Vagina (tissue), 2 donors: ENCODE measurements at regions not wholly inside any gene's neighbourhood (a gene's known extent, or its start where the extent isn't known, plus 50 kb on each side); places are given as distances from the start of the nearest gene placed in this dataset.

Experiments used
- POLR2A ChIP-seq, 2 donors: fragments of 450-650 bp; IDR thresholded peaks; one replicate each; pipeline ENCODE4 v1.6.1; 2017; ENCODE audit warnings: antibody characterized with exemption in 2 of 2, mild to moderate bottlenecking in 2 of 2, moderate library complexity in 2 of 2
- POLR2AphosphoS5 ChIP-seq, 2 donors: sonication (generic); formaldehyde crosslinking; IDR thresholded peaks; one replicate each; pipeline ENCODE4 v1.9.0; 2017; ENCODE audit warnings: antibody characterized with exemption in 2 of 2, mild to moderate bottlenecking in 2 of 2, low read depth in 1 of 2; ENCODE audit not compliant: insufficient read depth in 1 of 2
- TF ChIP-seq, protein P1 (sequence below), 3 experiments: fragments of 450-650 bp in 2 of 3; fragments of 200-600 bp in 1 of 3; sonication (generic) in 1 of 3; IDR thresholded peaks; one replicate each; pipeline ENCODE4 v1.5.1; 2017 to 2019; ENCODE audit warnings: antibody characterized with exemption in 3 of 3, mild to moderate bottlenecking in 2 of 3, moderate library complexity in 2 of 3

DNA sequence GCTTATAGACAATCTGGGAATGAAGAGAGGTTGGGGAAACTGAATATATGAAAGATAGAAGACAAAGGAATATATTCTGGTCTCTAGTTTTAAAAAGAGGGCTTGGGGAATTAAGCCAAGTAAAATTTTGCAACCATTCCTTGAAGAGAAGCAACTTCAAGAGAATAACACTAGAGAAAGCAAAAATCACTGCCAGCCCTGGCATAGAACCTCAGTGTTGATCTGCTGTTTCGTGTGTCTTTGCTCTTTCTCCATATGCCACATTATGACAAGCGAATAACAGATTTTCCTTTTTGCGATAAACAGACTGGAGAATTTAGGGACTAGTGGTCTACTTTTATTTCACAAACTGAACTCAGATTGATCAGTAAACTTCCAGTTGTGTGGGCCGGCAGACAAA is 132.7 kb downstream of the XPNPEP1 start:
- TF ChIP-seq, protein P1, sequence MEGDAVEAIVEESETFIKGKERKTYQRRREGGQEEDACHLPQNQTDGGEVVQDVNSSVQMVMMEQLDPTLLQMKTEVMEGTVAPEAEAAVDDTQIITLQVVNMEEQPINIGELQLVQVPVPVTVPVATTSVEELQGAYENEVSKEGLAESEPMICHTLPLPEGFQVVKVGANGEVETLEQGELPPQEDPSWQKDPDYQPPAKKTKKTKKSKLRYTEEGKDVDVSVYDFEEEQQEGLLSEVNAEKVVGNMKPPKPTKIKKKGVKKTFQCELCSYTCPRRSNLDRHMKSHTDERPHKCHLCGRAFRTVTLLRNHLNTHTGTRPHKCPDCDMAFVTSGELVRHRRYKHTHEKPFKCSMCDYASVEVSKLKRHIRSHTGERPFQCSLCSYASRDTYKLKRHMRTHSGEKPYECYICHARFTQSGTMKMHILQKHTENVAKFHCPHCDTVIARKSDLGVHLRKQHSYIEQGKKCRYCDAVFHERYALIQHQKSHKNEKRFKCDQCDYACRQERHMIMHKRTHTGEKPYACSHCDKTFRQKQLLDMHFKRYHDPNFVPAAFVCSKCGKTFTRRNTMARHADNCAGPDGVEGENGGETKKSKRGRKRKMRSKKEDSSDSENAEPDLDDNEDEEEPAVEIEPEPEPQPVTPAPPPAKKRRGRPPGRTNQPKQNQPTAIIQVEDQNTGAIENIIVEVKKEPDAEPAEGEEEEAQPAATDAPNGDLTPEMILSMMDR (IDR thresholded peaks at IDR 0.05), result no peak
- TF ChIP-seq POLR2A (IDR thresholded peaks at IDR 0.05), result no peak
- no peak for TF ChIP-seq POLR2AphosphoS5 (IDR thresholded peaks at IDR 0.05; ENCODE audit: insufficient read depth in 1 of 2, low read depth in 1 of 2)
